ENCODE measurements at regions not wholly inside any gene's neighbourhood (a gene's known extent, or its start where the extent isn't known, plus 50 kb on each side); places are given as distances from the start of the nearest gene placed in this dataset.

GRCh38 chr4:66430856-66431255 lies 760.6 kb upstream of the EPHA5 start:
- no peak for DNase-seq (ENCODE audit: low read depth in 1 of 2, low spot score in 1 of 2)
- no peak overlapping the region for H3K27ac ChIP-seq (replicated peaks)
- TF ChIP-seq GABPA (IDR thresholded peaks at IDR 0.05; ENCODE audit: low read depth) = no peak
- no peak for TF ChIP-seq POLR2AphosphoS5 (IDR thresholded peaks at IDR 0.05; ENCODE audit: low read depth)
- TF ChIP-seq CTCF (IDR thresholded peaks at IDR 0.05; ENCODE audit: insufficient read depth, low read length) = no peak
- TF ChIP-seq SPI1 (IDR thresholded peaks at IDR 0.05; ENCODE audit: borderline replicate concordance, low read depth) = no peak
- no peak for TF ChIP-seq REST (IDR thresholded peaks at IDR 0.05; ENCODE audit: insufficient replicate concordance, low read depth)
- H3K4me3 ChIP-seq (replicated peaks; ENCODE audit: insufficient read depth, low read length) = no peak overlapping the region
- H3K27me3 ChIP-seq (ENCODE audit: insufficient read depth, poor library complexity, severe bottlenecking) = no peaks in the 10 kb centered on the region

GRCh38 chr4:66429276-66429675 lies 759.0 kb upstream of the EPHA5 start:
- DNase-seq (ENCODE audit: low read depth in 1 of 2, low spot score in 1 of 2) = no peak
- TF ChIP-seq SPI1 (IDR thresholded peaks at IDR 0.05; ENCODE audit: borderline replicate concordance, low read depth) = no peak
- TF ChIP-seq REST (IDR thresholded peaks at IDR 0.05; ENCODE audit: insufficient replicate concordance, low read depth) = no peak
- TF ChIP-seq POLR2AphosphoS5 (IDR thresholded peaks at IDR 0.05; ENCODE audit: low read depth) = no peak
- no peak for TF ChIP-seq GABPA (IDR thresholded peaks at IDR 0.05; ENCODE audit: low read depth)
- no peak for TF ChIP-seq CTCF (IDR thresholded peaks at IDR 0.05; ENCODE audit: insufficient read depth, low read length)
- no peaks in the 10 kb centered on the region for H3K27me3 ChIP-seq (ENCODE audit: insufficient read depth, poor library complexity, severe bottlenecking)
- no peak overlapping the region for H3K27ac ChIP-seq (replicated peaks)
- H3K4me3 ChIP-seq (replicated peaks; ENCODE audit: insufficient read depth, low read length) = no peak overlapping the region

- TF ChIP-seq CTCF (IDR thresholded peaks at IDR 0.05; ENCODE audit: insufficient read depth, low read length) (no peak), REST (IDR thresholded peaks at IDR 0.05; ENCODE audit: insufficient replicate concordance, low read depth) (no peak), GABPA (IDR thresholded peaks at IDR 0.05; ENCODE audit: low read depth) (no peak), SPI1 (IDR thresholded peaks at IDR 0.05; ENCODE audit: borderline replicate concordance, low read depth) (no peak), POLR2AphosphoS5 (IDR thresholded peaks at IDR 0.05; ENCODE audit: low read depth) (no peak)
Observed at GRCh38 chr4:66416425-66416824, 746.1 kb upstream of the EPHA5 start.

More at GRCh38 chr4:66416425-66416824, 746.1 kb upstream of the EPHA5 start:
- no peaks in the 10 kb centered on the region for H3K27me3 ChIP-seq (ENCODE audit: insufficient read depth, poor library complexity, severe bottlenecking)
- H3K27ac ChIP-seq (replicated peaks) = no peak overlapping the region
- DNase-seq (ENCODE audit: low read depth in 1 of 2, low spot score in 1 of 2) = no peak
- H3K4me3 ChIP-seq (replicated peaks; ENCODE audit: insufficient read depth, low read length) = no peak overlapping the region

Data from HL-60 (cell line).